Smooth muscle cell (in vitro differentiated cells): ENCODE measurements at regions not wholly inside any gene's neighbourhood (a gene's known extent, or its start where the extent isn't known, plus 50 kb on each side); places are given as distances from the start of the nearest gene placed in this dataset.

ENCODE experiments used
- DNase-seq: peaks from one replicate; lab custom pipeline; 2025; ENCODE audit not compliant: unreplicated experiment; lab: John Stamatoyannopoulos, UW
- H2AFZ ChIP-seq: fragments of 200-600 bp; sonication (generic); 2 replicates; pipeline ENCODE4 v1.6.0; 2016; ENCODE audit warnings: antibody characterized with exemption, low read depth, mild to moderate bottlenecking
- H3F3A ChIP-seq: fragments of 200-600 bp; sonication (generic); 2 replicates; pipeline ENCODE4 v1.6.0; 2017; ENCODE audit warnings: antibody characterized with exemption, low read depth
- H3K27ac ChIP-seq: fragments of 200-600 bp; sonication (generic); 2 replicates; pipeline ENCODE4 v1.5.1; 2016; ENCODE audit warnings: low read depth, mild to moderate bottlenecking
- H3K27me3 ChIP-seq: fragments of 200-600 bp; sonication (generic); 2 replicates; pipeline ENCODE4 v1.6.1; 2016; ENCODE audit warnings: low read depth, mild to moderate bottlenecking
- H3K36me3 ChIP-seq: fragments of 200-600 bp; sonication (generic); 2 replicates; pipeline ENCODE4 v1.5.1; 2016; ENCODE audit warnings: low read depth
- H3K4me1 ChIP-seq: fragments of 200-600 bp; sonication (generic); 2 replicates; pipeline ENCODE4 v1.5.1; 2016; ENCODE audit warnings: low read depth
- H3K4me2 ChIP-seq: fragments of 200-600 bp; sonication (generic); 2 replicates; pipeline ENCODE4 v1.6.0; 2016; ENCODE audit warnings: mild to moderate bottlenecking
- H3K4me3 ChIP-seq: fragments of 200-600 bp; sonication (generic); 2 replicates; pipeline ENCODE4 v1.5.1; 2016; ENCODE audit warnings: mild to moderate bottlenecking
- H3K79me2 ChIP-seq: fragments of 200-600 bp; sonication (generic); 2 replicates; pipeline ENCODE4 v1.6.0; 2016; ENCODE audit warnings: low read depth, mild to moderate bottlenecking
- H3K9ac ChIP-seq: fragments of 200-600 bp; sonication (generic); 2 replicates; pipeline ENCODE4 v1.6.0; 2016; ENCODE audit warnings: low read depth
- H3K9me3 ChIP-seq: fragments of 200-600 bp; sonication (generic); replicated peaks from 2 replicates; pipeline ENCODE4 v1.5.1; 2016; ENCODE audit warnings: low read depth
- H4K20me1 ChIP-seq: fragments of 200-600 bp; sonication (generic); 2 replicates; pipeline ENCODE4 v1.6.0; 2016; ENCODE audit warnings: low read depth
- CTCF ChIP-seq: fragments of 200-600 bp; sonication (generic); IDR thresholded peaks from 2 replicates; pipeline ENCODE4 v1.5.1; 2017; ENCODE audit warnings: borderline replicate concordance, mild to moderate bottlenecking, antibody characterized with exemption; ENCODE audit not compliant: insufficient read depth, poor library complexity, severe bottlenecking
- WGBS: methylation state at CpG from one replicate; pipeline ENCODE4 v1.1.7; 2016; ENCODE audit warnings: low lambda C conversion rate; 5-methylcytosine and 5-hydroxymethylcytosine counted together

- Histone ChIP-seq H3K4me3 (no peak overlapping the region), H3K4me1 (no peaks in the 10 kb centered on the region), H3K9ac (no peak overlapping the region), H3K79me2 (no peaks in the 10 kb centered on the region), H3K27ac (no peak overlapping the region), H3K4me2 (no peak overlapping the region), H3K27me3 (no peaks in the 10 kb centered on the region), H3K36me3 (no peaks in the 10 kb centered on the region), H2AFZ (no peak overlapping the region), H4K20me1 (no peaks in the 10 kb centered on the region), H3K9me3 (no peaks in the 10 kb centered on the region), H3F3A (no peaks in the 10 kb centered on the region)
- no peak for DNase-seq
- TF ChIP-seq CTCF, result no peak
- WGBS, result 94% methylated on average over 1 of the region's 1 CpG
Measured at GRCh38 chr4:126144543-126145237, 829.9 kb downstream of the FAT4 start.

DNA sequence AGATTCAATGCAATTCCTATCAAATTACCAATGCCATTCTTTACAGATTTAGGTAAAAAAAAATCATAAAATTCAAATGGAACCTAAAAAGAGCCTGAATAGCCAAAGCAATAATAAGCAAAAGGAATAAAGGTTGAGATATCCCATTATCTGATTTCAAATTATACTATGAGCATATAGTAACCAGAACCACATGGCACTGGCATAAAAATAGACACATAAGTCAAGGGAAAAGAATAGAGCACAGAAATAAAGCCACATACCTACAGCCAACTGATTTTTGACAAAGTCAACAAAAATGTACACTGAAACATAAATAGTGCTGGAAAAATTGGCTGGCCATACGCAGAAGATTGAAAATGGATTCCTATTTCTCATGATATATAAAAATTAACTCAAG is 853.7 kb downstream of the FAT4 start:
- no peak overlapping the region for H3K4me2 ChIP-seq
- H3F3A ChIP-seq, result no peaks in the 10 kb centered on the region
- no peak overlapping the region for H3K9ac ChIP-seq
- no peak for DNase-seq
- H3K27ac ChIP-seq, result no peak overlapping the region
- H4K20me1 ChIP-seq, result no peaks in the 10 kb centered on the region
- no peaks in the 10 kb centered on the region for H3K79me2 ChIP-seq
- no peak overlapping the region for H3K4me3 ChIP-seq
- no peaks in the 10 kb centered on the region for H3K4me1 ChIP-seq
- WGBS, result 46% methylated on average over 1 of the region's 1 CpG
- H2AFZ ChIP-seq, result no peak overlapping the region
- H3K27me3 ChIP-seq, result no peaks in the 10 kb centered on the region
- H3K9me3 ChIP-seq, result no peaks in the 10 kb centered on the region
- no peaks in the 10 kb centered on the region for H3K36me3 ChIP-seq
- no peak for TF ChIP-seq CTCF

GRCh38 chr4:126172126-126172525 is 857.4 kb downstream of the FAT4 start:
- WGBS, result 78% methylated on average over 1 of the region's 1 CpG
- Histone ChIP-seq H3K4me1 (no peaks in the 10 kb centered on the region), H3K4me2 (no peak overlapping the region), H3K36me3 (no peaks in the 10 kb centered on the region), H3K9ac (no peak overlapping the region), H3K79me2 (no peaks in the 10 kb centered on the region), H3K9me3 (no peaks in the 10 kb centered on the region), H4K20me1 (no peaks in the 10 kb centered on the region), H3K27me3 (no peaks in the 10 kb centered on the region), H3K4me3 (no peak overlapping the region), H3F3A (no peaks in the 10 kb centered on the region), H2AFZ (no peak overlapping the region), H3K27ac (no peak overlapping the region)
- no peak for DNase-seq
- TF ChIP-seq CTCF, result no peak

DNA sequence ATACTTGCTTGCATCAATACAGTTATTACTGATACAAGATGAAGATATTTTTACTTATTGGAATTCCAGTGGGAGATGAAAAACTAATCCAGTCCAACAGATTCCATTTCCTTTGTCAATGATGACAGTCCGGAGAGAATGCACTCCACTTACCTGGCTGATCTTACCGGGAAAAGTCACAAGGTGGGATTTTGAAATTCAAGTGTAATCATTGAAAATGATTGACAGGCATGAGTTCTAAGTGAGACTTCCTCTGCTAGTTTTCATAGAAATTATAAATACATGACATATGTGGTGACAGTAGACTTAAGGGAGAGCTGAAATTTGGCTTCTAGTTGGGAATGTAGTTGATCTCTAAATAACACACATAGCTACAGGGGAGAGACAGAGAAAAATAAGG is 859.9 kb downstream of the FAT4 start:
- Histone ChIP-seq H3K9me3 (no peaks in the 10 kb centered on the region), H3K9ac (no peak overlapping the region), H3K4me2 (no peak overlapping the region), H3K79me2 (no peaks in the 10 kb centered on the region), H3F3A (no peaks in the 10 kb centered on the region), H2AFZ (no peak overlapping the region), H3K27me3 (no peaks in the 10 kb centered on the region), H3K36me3 (no peaks in the 10 kb centered on the region), H3K27ac (no peak overlapping the region), H4K20me1 (no peaks in the 10 kb centered on the region), H3K4me1 (no peaks in the 10 kb centered on the region), H3K4me3 (no peak overlapping the region)
- 94% methylated on average over 2 of the region's 2 CpGs for WGBS
- DNase-seq, result no peak
- no peak for TF ChIP-seq CTCF
